Thyroid gland (tissue), 4 donors: ENCODE measurements at regions not wholly inside any gene's neighbourhood (a gene's known extent, or its start where the extent isn't known, plus 50 kb on each side); places are given as distances from the start of the nearest gene placed in this dataset.
"Not testable (repeated sequence)": the region's sequence is repeated elsewhere in the genome, so short reads cannot be mapped to it uniquely, and the experiment has no call there.

Experiments used
- DNase-seq, 2 donors: peaks; one replicate each; pipeline ENCODE4 v3.0.0-alpha.2; 2019
- H3K27ac ChIP-seq, 3 donors: fragments of 200-600 bp; sonication (generic); 1 replicate in 2 of 3; 2 replicates in 1 of 3; pipeline ENCODE4 v1.5.1; 2016 to 2019; ENCODE audit warnings: mild to moderate bottlenecking in 1 of 3, moderate library complexity in 1 of 3
- H3K27me3 ChIP-seq: fragments of 200-600 bp; sonication (generic); one replicate; pipeline ENCODE4 v1.5.1; 2019
- H3K36me3 ChIP-seq, 2 donors: fragments of 200-600 bp; sonication (generic); one replicate each; pipeline ENCODE4 v1.5.1; 2016 to 2019
- H3K4me1 ChIP-seq, 2 donors: fragments of 200-600 bp; sonication (generic); one replicate each; pipeline ENCODE4 v1.5.1; 2017 to 2019
- H3K4me3 ChIP-seq, 3 donors: fragments of 200-600 bp; sonication (generic); replicated peaks in 1 of 3; 1 replicate in 2 of 3; 2 replicates in 1 of 3; pipeline ENCODE4 v1.5.1; 2016; ENCODE audit warnings: mild to moderate bottlenecking in 1 of 3
- H3K9me3 ChIP-seq: fragments of 200-600 bp; sonication (generic); one replicate; pipeline ENCODE4 v1.5.1; 2017
- CTCF ChIP-seq, 6 experiments: fragments of 200-600 bp in 3 of 6; fragments of 450-650 bp in 3 of 6; sonication (generic) in 3 of 6; IDR thresholded peaks; one replicate each; pipeline ENCODE4 v1.5.1; 2016 to 2019; ENCODE audit warnings: antibody characterized with exemption in 6 of 6, mild to moderate bottlenecking in 2 of 6, inconsistent platforms in 1 of 6, moderate library complexity in 1 of 6
- POLR2A ChIP-seq, 2 donors: fragments of 450-650 bp; IDR thresholded peaks; one replicate each; pipeline ENCODE4 v1.6.1; 2017; ENCODE audit warnings: antibody characterized with exemption in 2 of 2, mild to moderate bottlenecking in 2 of 2, moderate library complexity in 1 of 2
- WGBS, 2 donors: methylation state at CpG; one replicate each; pipeline ENCODE4 v1.1.5; 2017; 5-methylcytosine and 5-hydroxymethylcytosine counted together
- intact Hi-C: fragments of 100-400 bp; cut with DNase I; formaldehyde crosslinking; loops from one replicate; pipeline ENCODE4 v1.15.1; 2023

- Histone ChIP-seq H3K27me3 (no peaks in the 10 kb centered on the region), H3K4me1 (no peaks in the 10 kb centered on the region), H3K4me3 (no peak overlapping the region), H3K27ac (no peak overlapping the region), H3K9me3 (no peaks in the 10 kb centered on the region), H3K36me3 (no peaks in the 10 kb centered on the region)
- TF ChIP-seq POLR2A (IDR thresholded peaks at IDR 0.05) (no peak), CTCF (IDR thresholded peaks at IDR 0.05) (no peak)
- no peak for DNase-seq
- intact Hi-C loops = no loop called here
- WGBS, 2 donors = 73 to 86% methylated on average over 5 of the region's 5 CpGs
These were observed 100.1 kb downstream of the EIF4E start for GRCh38 chr4:98828801-98829200.

GRCh38 chr4:98827661-98828060 lies 101.3 kb downstream of the EIF4E start:
- Histone ChIP-seq H3K36me3 (no peaks in the 10 kb centered on the region), H3K4me3 (no peak overlapping the region), H3K9me3 (no peaks in the 10 kb centered on the region), H3K4me1 (no peaks in the 10 kb centered on the region), H3K27ac (no peak overlapping the region), H3K27me3 (no peaks in the 10 kb centered on the region)
- DNase-seq = no peak
- TF ChIP-seq CTCF (IDR thresholded peaks at IDR 0.05) = no peak
- intact Hi-C loops = no loop called here
- 76 to 79% methylated on average over 3 of the region's 3 CpGs for WGBS, 2 donors

- Histone ChIP-seq H3K9me3 (no peaks in the 10 kb centered on the region), H3K4me1 (no peaks in the 10 kb centered on the region), H3K4me3 (no peak overlapping the region), H3K27ac (no peak overlapping the region), H3K36me3 (no peaks in the 10 kb centered on the region), H3K27me3 (no peaks in the 10 kb centered on the region)
- TF ChIP-seq POLR2A (IDR thresholded peaks at IDR 0.05) (no peak), CTCF (IDR thresholded peaks at IDR 0.05) (no peak)
- no peak for DNase-seq
- intact Hi-C loops = no loop called here
- 80 to 83% methylated on average over 4 of the region's 4 CpGs for WGBS, 2 donors
These were observed 106.8 kb downstream of the EIF4E start for GRCh38 chr4:98822144-98822543.

- H3K4me3 ChIP-seq, DNase-seq, H3K4me1 ChIP-seq, H3K27me3 ChIP-seq, intact Hi-C loops, H3K27ac ChIP-seq, H3K9me3 ChIP-seq, H3K36me3 ChIP-seq: not testable (repeated sequence)
- 93 to 95% methylated on average over 1 of the region's 1 CpG for WGBS, 2 donors
These were observed 110.8 kb downstream of the EIF4E start for GRCh38 chr4:98818116-98818515.

- Histone ChIP-seq H3K9me3 (no peaks in the 10 kb centered on the region), H3K27ac (no peak overlapping the region), H3K27me3 (no peaks in the 10 kb centered on the region), H3K36me3 (no peaks in the 10 kb centered on the region), H3K4me3 (no peak overlapping the region), H3K4me1 (no peaks in the 10 kb centered on the region)
- no peak for DNase-seq
- intact Hi-C loops = no loop called here
- TF ChIP-seq CTCF (IDR thresholded peaks at IDR 0.05) (no peak), POLR2A (IDR thresholded peaks at IDR 0.05) (no peak)
- WGBS, 2 donors = 81 to 88% methylated on average over 1 of the region's 1 CpG
These were observed 112.1 kb downstream of the EIF4E start for GRCh38 chr4:98816816-98817215.

- Histone ChIP-seq H3K9me3 (no peaks in the 10 kb centered on the region), H3K4me1 (no peaks in the 10 kb centered on the region), H3K36me3 (no peaks in the 10 kb centered on the region), H3K4me3 (no peak overlapping the region), H3K27me3 (no peaks in the 10 kb centered on the region), H3K27ac (no peak overlapping the region)
- TF ChIP-seq CTCF (IDR thresholded peaks at IDR 0.05) (no peak), POLR2A (IDR thresholded peaks at IDR 0.05) (no peak)
- no peak for DNase-seq
- intact Hi-C loops = no loop called here
These were observed 112.5 kb downstream of the EIF4E start for GRCh38 chr4:98816386-98816785.
